ENCODE measurements at regions not wholly inside any gene's neighbourhood (a gene's known extent, or its start where the extent isn't known, plus 50 kb on each side); places are given as distances from the start of the nearest gene placed in this dataset.

GRCh38 chr12:124681779-124682391 is 114.5 kb upstream of the NCOR2 start:
- ATAC-seq: no peak
- TF ChIP-seq ISL1 (CRISPR knock-in tag; IDR thresholded peaks at IDR 0.05) (no peak), CREB5 (CRISPR knock-in tag; IDR thresholded peaks at IDR 0.05; ENCODE audit: low read depth) (no peak), CSRNP3 (CRISPR knock-in tag; IDR thresholded peaks at IDR 0.05) (no peak), PPARA (CRISPR knock-in tag; IDR thresholded peaks at IDR 0.05; ENCODE audit: borderline replicate concordance) (no peak), ZFP3 (CRISPR knock-in tag; IDR thresholded peaks at IDR 0.05) (no peak), TOX (CRISPR knock-in tag; IDR thresholded peaks at IDR 0.05; ENCODE audit: borderline replicate concordance) (no peak), ESRRG (CRISPR knock-in tag; IDR thresholded peaks at IDR 0.05) (no peak)

GRCh38 chr12:124680863-124681778 is 113.7 kb upstream of the NCOR2 start:
- TF ChIP-seq ZFP3 (CRISPR knock-in tag; IDR thresholded peaks at IDR 0.05) (no peak), ZC3H10 (CRISPR knock-in tag; IDR thresholded peaks at IDR 0.05) (no peak), RARB (CRISPR knock-in tag; IDR thresholded peaks at IDR 0.05) (no peak), TOX (CRISPR knock-in tag; IDR thresholded peaks at IDR 0.05; ENCODE audit: borderline replicate concordance) (no peak), ISL1 (CRISPR knock-in tag; IDR thresholded peaks at IDR 0.05) (no peak), TSHZ2 (CRISPR knock-in tag; IDR thresholded peaks at IDR 0.05) (no peak), SNAI2 (CRISPR knock-in tag; IDR thresholded peaks at IDR 0.05) (no peak)
- ATAC-seq: peak; percentile 38

- ATAC-seq: no peak
Measured at GRCh38 chr12:124679533-124680371, 112.3 kb upstream of the NCOR2 start.

More at GRCh38 chr12:124679533-124680371, 112.3 kb upstream of the NCOR2 start:
- no peak for TF ChIP-seq ISL1 (CRISPR knock-in tag; IDR thresholded peaks at IDR 0.05)
- TF ChIP-seq ZNF8 (CRISPR knock-in tag; IDR thresholded peaks at IDR 0.05): no peak
- no peak for TF ChIP-seq ESRRG (CRISPR knock-in tag; IDR thresholded peaks at IDR 0.05)
- TF ChIP-seq CSDC2 (CRISPR knock-in tag; IDR thresholded peaks at IDR 0.05): no peak
- no peak for TF ChIP-seq CREB5 (CRISPR knock-in tag; IDR thresholded peaks at IDR 0.05; ENCODE audit: low read depth)
- TF ChIP-seq ZC3H10 (CRISPR knock-in tag; IDR thresholded peaks at IDR 0.05): no peak
- no peak for TF ChIP-seq ZFP3 (CRISPR knock-in tag; IDR thresholded peaks at IDR 0.05)
- TF ChIP-seq RARB (CRISPR knock-in tag; IDR thresholded peaks at IDR 0.05): no peak
- no peak for TF ChIP-seq ARNTL (CRISPR knock-in tag; IDR thresholded peaks at IDR 0.05; ENCODE audit: borderline replicate concordance, low read depth)
- no peak for TF ChIP-seq BACH2 (CRISPR knock-in tag; IDR thresholded peaks at IDR 0.05; ENCODE audit: borderline replicate concordance)
- TF ChIP-seq GLIS3 (CRISPR knock-in tag; IDR thresholded peaks at IDR 0.05): no peak
- no peak for TF ChIP-seq PATZ1 (CRISPR knock-in tag; IDR thresholded peaks at IDR 0.05; ENCODE audit: borderline replicate concordance)
- TF ChIP-seq SNAI2 (CRISPR knock-in tag; IDR thresholded peaks at IDR 0.05): no peak
- no peak for TF ChIP-seq CSRNP3 (CRISPR knock-in tag; IDR thresholded peaks at IDR 0.05)

Data from SK-N-SH treated with all-trans-retinoic acid at 6 μM for 48 hours (cell line).